ENCODE measurements at regions not wholly inside any gene's neighbourhood (a gene's known extent, or its start where the extent isn't known, plus 50 kb on each side); places are given as distances from the start of the nearest gene placed in this dataset.

DNA sequence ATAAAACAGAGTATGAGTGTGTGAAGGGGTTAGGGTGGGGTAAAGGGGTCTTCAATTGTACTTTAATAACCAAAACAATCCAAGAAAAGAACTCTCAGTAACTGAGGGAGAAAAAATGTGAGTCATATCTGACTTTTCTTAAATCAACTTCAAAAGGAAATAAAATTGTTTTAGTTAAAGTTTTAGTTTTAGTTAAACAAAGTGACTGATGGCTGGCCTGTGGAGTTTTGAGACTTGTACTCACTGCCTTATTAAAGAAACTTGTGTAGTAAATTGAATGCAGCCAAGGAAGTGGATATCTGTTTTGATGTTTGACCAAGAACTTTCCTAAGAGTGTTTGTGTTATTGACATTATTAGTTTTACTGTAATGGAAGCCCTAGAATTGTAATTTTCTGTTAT is 2032.6 kb downstream of the MAT2B start:
- DNase-seq (ENCODE audit: low spot score): no peak

DNA sequence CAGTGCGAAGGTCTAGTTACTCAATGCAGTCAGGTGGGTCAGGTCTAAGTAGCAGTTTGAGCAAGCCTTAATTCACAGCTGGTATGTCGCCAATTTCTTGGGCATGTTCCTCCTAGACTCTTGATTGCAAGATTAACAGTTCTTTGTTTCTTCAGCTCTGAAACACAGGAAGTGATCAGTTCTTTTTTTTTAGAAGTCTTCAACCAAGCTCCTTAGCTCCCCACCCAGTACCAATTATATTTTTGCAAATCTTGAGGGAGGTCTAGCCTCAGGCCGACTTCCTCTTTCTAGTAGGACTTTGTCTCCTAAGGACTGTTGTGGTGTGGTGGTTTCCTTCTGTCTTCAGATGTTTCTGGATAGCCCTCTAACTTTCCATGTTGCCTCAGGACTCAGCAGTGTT is 2054.2 kb downstream of the MAT2B start:
- DNase-seq (ENCODE audit: low spot score): no peak

DNA sequence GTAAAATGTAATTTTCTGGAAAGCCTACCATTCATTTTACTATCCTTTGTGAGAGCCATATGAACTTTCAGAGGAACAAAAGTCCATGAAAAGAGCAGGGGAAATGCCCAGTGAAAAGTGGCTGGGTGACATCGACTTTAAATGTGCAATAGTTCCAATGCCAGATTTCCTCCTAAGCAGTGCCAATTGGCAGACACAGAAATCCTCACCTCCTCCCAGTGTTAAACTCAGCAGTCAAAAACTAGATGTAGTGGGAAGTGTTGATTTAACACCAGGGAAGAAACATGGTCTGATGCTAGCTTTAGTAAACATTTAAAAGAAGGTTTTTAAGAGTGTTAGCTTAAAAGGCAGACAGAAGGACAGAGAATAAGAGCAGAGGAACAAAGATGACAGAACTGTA is 2055.2 kb downstream of the MAT2B start:
- DNase-seq (ENCODE audit: low spot score): no peak

DNA sequence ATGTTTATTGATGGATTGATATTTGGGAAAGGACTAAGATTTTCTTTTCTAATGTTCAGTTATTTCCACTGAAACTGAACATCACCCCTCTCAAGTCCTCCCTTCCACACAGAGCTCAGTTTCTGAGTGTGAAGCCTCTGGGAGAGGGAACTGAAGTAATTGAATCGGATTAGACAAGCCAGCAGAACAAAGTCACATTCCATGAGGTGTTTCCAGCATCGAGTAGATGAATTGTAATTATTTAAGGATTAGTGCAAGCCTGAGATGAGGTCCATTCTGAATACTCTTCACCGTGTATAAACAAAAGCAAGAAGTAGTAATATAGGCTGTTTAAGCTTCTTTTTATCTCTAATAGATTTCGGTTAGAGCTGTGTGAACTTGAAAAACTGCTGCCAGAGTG is 2060.5 kb downstream of the MAT2B start:
- no peak for DNase-seq (ENCODE audit: low spot score)

DNA sequence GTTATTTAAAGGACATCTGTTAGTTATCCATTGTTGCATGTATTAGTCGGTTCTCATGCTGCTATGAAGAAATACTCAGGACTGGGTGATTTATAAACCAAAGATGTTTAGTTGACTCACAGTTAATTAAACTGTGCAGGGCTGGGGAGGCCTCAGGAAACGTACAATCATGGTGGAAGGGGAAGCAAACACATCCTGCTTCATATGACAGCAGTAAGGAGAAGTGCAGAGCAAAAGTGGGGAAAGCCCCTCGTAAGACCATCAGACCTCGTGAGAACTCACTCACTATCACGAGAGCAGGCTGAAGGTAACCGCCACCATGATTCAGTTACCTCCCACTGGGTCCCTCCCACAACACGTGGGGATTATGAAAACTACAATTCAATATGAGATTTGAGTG is 2064.1 kb downstream of the MAT2B start:
- no peak for DNase-seq (ENCODE audit: low spot score)

DNA sequence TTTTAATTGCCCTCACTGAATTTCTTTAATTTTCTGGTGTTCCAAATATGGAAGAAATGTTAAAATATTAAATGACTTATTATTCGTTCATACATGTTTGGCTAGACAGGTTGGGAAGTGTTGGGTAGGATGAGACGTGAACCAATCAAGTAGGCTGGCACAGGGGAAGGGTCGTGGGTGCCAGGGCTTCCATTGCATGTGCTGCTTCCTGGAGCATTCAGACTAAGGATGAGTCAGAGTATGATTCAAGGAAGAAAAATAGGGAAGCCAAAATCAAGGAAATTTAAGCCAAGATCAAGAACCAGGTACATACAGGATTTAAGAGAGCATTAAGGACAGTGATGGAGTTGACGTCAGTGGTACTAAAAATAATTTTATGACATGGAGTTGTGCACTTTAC is 2068.0 kb downstream of the MAT2B start:
- DNase-seq (ENCODE audit: low spot score): no peak

DNA sequence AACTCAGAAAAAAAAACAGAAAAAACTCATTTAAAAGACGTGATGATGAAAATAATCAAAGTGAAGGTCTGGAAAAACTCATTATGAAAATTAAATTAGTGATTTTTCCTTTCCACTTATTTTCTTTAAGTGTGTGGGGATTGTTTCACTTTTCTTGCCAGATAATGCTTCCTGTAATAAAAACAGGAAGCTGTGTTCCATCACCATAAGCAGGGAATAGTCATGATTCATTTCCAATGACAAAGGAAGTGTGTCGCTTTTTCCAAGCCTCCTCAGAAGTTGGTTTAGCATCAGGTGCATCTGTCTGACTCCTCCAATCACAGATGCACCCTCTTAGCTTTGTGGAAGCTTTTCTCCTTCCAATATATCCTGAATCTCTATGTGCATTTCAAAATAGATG is 2068.7 kb downstream of the MAT2B start:
- DNase-seq (ENCODE audit: low spot score): no peak

DNA sequence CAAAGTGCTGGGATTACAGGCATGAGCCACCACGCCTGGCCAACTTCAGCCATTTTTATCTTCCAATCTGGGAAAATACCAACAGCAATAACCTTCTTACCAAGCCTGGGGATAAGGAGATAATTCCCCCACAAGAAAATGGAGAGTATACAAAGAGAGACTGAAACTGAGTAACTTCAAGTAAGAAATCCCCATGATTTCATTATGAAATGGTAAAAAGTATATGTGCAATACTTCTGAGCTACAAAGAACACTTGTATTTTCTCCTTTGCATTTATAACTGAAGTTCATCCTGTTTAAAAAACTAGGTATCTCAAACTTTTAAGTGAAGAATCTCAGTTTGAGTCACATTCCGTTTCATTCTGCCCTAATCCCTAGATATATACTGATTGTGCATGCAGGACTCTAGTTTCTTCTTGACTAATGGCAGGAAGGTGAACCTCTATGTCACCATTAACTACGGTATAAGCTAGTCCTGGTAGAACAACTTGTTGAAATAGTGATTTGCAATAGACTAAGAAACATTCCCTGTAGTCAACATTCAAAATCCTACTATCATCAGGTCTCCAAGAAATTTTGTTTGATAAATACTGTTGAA is 2071.4 kb downstream of the MAT2B start:
- DNase-seq (ENCODE audit: low spot score): no peak

DNA sequence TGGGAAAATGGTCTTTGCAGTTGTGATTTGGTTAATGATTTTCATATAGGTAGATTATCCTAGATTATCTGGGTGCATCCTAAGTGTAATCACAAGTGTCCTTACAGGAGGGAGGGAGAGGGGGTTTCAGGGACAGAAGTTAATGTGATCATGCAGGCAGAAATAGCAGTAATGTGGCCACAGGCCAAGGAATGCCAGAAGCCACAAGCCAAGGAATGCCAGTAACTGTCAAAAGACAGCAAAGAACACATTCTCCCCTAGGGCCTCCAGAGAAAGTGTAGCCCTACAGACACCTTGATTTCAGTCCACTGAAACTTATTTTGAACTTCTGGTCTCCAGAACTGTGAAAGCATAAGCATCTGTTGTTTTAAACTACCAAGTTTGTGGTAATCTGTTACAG is 2074.5 kb downstream of the MAT2B start:
- DNase-seq (ENCODE audit: low spot score): no peak

DNA sequence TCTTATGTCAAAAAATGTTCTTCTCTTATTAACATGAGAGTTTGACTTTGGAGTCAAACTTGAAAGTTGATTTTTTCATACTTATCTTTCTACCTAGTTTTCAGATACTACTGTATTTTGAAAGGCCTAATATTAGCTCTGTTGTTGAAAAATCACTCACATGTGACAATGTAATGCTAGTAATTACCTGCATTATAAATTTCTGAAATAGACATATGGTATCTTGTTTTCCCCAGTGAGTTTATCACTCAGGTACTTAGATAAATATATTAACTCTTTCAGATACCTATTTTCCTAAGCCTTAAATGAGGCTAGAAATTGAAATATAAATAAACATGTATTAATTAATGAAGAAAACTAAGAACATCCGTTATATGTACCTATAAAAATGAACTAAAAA is 2089.3 kb downstream of the MAT2B start:
- no peak for DNase-seq (ENCODE audit: low spot score)

DNA sequence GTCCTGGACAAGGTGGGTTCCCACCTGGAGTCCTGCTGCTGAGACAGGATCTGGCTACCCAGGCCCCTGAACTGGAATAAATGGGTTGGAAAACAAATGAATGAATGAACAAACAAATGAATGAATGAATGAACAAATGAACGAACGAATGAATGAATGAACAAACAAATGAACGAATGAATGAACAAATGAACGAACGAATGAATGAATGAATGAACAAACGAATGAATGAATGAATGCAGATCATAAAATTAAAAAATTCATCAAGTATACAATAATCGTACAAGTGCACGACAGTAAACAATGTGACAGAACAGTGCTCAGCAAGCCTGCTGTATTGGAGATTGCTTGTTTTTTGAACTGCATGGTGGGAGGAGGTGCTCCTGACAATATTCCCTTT is 2097.1 kb downstream of the MAT2B start:
- DNase-seq (ENCODE audit: low spot score): no peak

DNA sequence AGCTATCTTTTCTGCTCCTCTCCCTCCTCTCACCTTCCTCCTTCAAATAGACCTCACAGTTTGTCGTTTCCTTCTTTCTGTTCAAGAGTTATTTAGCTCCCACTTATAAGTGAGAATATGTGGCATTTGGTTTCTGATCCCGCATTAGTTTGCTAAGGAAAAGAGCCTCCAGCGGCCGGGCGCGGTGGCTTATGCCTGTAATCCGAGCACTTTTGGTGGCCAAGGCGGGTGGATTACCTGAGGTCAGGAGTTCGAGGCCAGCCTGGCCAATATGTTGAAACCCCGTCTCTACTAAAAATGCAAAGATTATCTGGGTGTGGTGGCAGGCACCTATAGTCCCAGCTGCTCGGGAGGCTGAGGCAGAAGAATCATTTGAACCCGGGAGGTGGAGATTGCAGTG is 2101.6 kb downstream of the MAT2B start:
- no peak for DNase-seq (ENCODE audit: low spot score)

DNA sequence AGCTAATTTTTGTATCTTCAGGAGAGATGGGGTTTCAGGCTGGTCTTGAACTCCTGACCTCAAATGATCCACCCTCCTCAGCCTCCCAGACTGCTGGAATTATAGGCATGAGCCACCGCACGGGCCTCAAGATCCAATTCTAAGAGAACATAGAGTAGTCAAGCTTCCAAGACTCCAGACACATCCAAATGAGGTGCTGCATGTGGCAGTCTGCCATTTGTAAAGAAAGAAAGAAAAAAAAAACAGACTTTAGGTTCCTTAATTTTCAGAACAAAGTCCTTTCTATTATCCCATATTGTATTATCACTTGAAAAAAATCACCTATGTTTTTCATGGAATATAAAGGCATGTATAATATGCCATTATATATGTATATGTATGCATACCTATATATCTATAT is 2104.5 kb downstream of the MAT2B start:
- DNase-seq (ENCODE audit: low spot score): no peak

DNA sequence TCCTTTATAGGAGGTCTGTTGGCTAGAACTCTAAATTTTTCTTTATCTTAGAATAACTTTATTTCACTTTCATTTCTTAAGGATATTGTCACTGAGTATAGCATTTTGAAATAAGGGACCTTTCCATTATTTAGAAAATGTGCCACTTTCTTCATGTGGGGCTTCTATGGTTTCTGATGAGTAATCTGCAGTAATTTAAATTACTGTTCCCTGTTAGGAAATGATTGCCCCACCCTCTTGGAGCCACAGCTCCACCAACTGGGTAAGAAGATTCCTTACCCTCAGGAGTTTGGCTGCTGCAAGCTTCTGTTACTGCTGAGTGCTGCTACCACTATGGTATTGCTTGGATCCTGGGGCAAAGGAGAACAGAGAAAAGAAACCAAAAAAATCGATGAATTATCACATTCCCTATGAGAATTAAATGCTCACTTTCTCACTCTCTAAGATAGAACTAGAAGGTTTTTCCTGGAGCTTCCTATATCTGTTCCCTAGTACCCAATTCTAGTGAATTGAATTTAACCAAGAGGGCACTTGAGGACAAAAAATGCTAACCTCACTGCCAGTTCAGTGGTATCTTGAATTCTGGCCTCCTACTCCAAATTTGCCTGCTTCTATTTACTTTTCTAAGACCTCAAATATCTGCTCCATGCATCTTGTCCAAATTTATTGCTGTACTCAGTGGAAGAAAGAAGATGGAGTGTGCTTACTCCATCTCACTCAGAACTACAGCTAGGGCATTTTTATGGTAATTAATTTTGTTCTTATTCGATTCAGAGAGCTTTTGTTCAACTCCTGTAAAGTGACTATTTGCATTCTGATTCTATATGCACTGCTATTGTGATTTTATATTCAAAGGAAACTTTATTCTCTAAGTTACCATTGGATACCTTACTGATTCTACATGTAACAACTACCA is 2111.3 kb downstream of the MAT2B start:
- DNase-seq (ENCODE audit: low spot score): no peak

DNA sequence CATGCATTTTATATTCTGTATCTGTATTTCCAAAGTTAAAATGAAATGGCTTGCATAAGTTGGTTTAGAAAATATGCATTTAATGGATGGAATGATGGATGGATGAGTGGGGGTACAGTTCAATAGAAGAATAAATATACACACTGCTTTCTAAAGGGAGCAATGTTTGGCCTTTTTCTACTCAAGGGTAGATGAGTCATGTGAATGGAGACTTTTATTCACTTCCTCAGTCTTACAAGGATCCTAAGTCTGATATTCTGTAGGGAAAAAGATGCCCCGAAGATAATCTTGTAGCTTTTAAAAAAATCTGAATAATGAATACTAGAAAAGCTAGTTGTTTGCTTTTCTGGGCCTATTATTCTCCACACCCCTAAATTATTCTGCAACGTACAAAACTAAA is 2112.1 kb downstream of the MAT2B start:
- DNase-seq (ENCODE audit: low spot score): no peak

DNA sequence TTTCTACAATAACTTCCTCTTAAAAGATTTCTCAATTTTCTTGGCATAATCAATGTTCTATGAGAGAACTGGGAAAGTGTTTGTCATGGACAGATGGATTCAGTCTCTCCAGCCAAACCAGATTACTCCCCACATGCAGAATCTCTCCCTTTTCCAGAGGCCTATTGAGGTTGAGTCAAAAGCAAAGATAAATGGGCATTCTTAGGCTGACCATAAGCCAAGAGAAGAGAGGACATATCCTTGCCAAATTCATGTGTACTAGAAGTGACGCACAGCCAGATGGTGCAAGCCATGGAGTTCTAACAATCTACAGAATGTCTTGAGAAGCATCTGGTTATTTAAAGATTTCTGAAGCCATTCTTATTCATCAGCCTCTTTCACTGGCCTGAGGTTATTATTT is 2115.0 kb downstream of the MAT2B start:
- DNase-seq (ENCODE audit: low spot score): no peak

DNA sequence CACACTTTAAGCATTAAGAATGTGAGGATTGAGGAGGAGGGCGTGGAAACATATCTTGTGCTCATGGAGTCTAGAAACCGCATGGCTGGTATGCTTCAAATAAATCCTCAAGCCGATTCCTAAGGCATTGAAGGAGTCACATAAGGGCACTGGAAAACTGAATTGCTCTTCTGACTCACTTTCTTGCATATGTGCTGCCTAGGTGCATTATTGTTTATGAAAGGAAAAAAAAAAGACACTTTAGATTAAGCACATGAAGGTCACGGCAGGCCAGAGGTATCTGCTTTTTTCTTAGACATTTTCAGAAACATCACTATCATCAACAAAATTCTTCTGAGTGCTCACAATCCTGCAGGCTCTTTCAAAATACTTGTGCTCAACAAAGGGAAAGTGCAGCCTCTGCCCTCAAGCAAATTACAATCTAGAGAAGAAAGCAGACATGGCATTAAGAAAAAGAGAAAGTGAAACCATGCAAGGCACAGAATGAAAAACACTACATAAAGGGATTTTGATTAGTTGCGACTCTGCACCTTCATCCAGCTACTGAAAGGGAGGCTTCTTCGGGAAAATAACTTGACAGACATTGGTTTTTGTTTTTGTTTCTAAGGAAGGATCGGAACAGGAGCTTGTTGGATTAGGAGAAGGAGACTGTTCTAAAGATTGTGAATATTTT is 2117.6 kb downstream of the MAT2B start:
- no peak for DNase-seq (ENCODE audit: low spot score)

DNA sequence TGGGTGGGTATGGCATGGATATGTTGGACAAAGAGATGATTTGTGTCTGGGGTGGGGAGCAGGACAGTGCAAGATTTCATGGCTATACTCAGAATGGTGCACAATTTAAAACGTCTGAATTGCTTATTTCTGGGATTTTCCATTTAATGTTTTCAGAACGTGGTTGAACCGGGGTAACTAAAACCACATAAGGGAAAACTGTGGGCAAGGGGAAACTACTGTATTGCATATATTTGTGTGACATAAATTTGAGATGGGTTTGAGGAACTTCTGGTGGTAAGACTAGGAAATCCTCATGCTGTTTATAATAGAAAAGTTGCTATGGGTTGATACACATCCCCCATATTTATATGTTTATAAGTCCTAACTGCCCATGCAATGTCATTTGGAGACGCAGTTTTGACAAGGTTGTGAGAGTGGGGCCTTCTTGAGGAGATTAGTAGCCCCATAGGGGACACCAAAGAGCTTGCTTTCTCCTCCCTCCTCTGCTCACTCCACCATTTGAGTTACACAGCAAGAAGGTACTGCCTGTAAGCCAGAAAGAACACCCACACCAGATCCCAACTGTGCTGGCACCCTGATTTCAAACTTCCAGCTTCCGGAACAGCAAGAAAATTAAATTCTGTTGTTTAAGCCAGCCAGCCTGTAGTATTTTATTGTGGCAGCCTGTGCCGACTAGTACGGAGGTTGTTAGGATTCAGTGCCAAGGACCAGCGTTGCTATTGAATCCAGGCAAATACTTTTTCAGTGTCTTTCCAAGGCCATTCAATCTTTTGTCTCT is 2118.9 kb downstream of the MAT2B start:
- no peak for DNase-seq (ENCODE audit: low spot score)

DNA sequence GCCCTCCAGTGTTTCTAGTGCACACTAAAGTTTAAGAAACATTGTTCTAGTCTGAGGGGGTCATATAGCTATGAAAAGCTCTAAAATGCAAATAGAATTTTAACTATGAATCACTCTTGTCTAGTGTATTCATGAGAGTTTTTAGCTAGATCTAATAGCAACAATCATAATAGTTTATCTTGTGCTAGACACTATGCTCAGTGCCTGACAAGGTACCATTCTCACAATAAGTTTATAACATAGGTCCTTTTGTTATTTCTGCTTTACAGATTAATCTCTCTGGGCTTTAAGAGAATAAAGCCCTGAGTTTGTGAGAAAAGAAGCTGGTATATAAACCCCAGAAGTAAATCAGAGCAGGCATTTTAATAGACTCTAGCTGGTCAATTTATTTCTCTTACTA is 2120.7 kb downstream of the MAT2B start:
- DNase-seq (ENCODE audit: low spot score): no peak

DNA sequence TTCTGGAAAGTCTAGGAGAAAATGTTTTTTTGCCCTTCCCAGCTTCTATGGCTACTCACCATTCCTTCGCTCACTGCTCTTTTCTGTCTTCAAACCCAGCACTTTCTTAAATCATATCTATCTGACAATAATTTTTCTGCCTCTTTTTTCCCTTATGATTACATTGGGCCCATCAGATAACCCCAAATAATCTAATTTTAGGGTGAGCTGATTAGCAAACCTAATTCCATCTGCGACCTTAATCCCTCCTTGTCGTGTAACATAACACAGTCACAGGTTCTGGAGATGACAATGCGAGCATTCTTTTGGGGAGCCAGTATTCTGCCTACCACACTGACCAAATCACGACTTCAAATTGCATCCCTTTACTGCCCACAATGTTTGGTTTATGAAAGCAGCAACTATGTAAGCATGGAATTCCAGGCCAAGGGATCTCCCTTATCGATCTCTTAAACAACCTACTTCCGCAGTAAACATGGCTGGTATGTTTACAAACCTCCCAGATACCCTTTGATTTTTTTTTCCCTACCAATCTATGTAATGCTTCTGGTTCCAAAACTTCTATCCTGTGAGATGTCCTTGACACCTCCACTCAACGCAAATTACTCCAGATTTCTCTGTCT is 2122.2 kb downstream of the MAT2B start:
- DNase-seq (ENCODE audit: low spot score): no peak

DNA sequence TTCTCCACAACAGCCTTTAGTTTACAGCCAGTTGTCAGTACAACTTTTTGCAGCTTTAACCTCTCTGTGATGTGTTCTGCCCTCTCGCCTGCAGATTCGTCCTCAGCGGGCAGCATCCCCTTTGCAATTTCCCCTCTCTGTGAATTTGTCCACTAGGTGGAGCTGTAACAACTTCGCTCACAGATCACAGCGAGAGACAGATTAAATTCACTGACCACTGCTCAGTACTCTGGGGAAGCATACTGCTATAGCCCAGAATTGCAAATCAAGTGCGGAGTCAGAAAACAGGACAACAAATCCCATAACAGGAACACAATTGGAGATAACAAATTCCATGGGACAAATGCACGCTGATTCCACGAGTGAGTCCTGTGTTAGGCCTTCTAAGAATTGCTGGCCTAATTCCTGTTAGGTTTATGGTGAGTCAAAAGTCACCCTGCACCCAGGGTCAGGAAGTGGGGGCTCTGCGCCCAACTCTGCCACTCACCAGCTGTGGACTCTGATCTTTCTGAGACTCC is 2124.9 kb downstream of the MAT2B start:
- DNase-seq (ENCODE audit: low spot score): peak; percentile 1

DNA sequence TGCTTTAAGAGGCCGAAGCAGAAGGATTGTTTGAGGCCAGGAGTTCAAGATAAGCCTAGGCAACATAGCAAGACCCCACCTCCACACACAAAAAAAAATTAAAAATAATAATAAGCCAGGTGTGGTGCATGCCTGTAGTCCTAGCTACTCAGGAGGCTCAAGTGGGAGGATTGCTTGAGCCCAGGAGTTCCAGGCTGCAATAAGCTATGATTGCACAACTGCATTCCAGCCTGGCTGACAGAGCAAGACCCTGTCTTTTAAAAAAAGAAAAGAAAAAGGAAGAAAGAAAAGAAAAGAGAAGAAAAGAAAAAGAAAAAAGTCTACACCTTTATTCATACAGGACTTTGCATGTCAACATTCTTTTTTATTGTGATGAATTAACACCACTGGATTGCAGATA is 2125.8 kb downstream of the MAT2B start:
- no peak for DNase-seq (ENCODE audit: low spot score)

All from CD4-positive, alpha-beta T cell treated with Interleukin-2 at 100 ng/mL for 4 hours (primary cell).